ENCODE measurements at regions not wholly inside any gene's neighbourhood (a gene's known extent, or its start where the extent isn't known, plus 50 kb on each side); places are given as distances from the start of the nearest gene placed in this dataset.

DNA sequence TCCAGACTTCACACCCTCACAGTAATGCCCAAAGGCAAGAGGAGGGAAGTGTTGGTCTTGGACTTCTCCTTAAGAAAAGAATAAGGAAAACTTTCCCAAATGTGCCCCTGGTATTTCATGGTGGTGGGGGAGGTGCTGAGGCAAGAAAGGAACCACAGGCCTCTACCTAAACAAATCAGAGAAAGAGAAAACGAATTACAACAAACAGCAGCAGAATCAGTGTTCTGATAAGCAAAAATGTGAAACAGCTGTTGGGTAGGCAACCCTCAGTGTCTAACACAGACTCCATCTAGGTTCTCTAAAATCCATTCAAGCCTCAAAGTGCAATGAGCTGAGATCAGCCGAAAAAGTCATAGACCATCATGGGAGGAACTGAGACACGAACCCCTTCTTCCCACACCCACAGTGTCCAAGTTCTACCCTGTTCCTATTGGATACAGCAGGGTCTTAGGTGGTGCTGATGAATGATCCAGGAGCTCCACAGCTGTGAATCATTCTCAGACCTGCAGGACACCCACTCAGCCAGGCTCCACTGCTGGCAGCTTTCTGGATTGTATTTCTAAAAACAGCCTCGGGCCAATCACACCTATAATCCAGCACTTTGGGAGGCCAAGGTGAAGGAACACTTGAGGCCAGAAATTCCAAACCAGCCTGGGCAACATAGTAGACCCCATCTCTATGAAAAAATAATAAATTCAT is 149.1 kb downstream of the PLPP3 start:
- H3K27ac Mint-ChIP-seq = no peak overlapping the region
- peaks cover 5% of the 10 kb centered on the region for H3K9me3 Mint-ChIP-seq
- no peaks in the 10 kb centered on the region for H3K36me3 Mint-ChIP-seq
- DNase-seq (ENCODE audit: low spot score) = no peak
- H3K27me3 Mint-ChIP-seq = peaks cover 16 to 27% of the 10 kb centered on the region in 2 donors
- ATAC-seq = no peak
- H3K4me1 Mint-ChIP-seq (ENCODE audit: low read depth in 2 of 2) = no peaks in the 10 kb centered on the region
- no peak overlapping the region for H3K4me3 Mint-ChIP-seq

DNA sequence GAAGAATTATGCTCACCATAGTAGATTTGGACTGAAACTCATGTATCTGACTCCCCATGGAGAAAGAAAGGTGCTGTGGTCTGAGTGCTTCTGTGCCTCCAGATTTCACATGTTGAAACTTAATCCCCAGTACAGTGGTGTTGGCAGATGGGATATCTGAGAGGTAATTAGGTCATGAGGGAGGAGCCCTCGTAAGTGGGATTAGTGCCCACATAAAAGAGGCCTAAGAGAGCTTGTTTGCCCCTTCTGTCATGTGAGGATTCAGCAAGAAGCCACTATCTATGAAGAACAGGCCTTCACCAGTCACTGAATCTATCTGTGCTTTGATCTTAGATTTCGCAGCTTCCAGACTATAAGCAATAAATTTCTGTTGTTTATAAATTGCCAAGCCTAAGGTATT is 150.1 kb downstream of the PLPP3 start:
- Mint-ChIP-seq H3K4me3 (no peak overlapping the region), H3K9me3 (peaks cover 5% of the 10 kb centered on the region), H3K36me3 (no peaks in the 10 kb centered on the region), H3K4me1 (ENCODE audit: low read depth in 2 of 2) (no peaks in the 10 kb centered on the region), H3K27ac (no peak overlapping the region), H3K27me3 (peaks cover 13 to 27% of the 10 kb centered on the region in 2 donors)
- no peak for DNase-seq (ENCODE audit: low spot score)
- no peak for ATAC-seq

DNA sequence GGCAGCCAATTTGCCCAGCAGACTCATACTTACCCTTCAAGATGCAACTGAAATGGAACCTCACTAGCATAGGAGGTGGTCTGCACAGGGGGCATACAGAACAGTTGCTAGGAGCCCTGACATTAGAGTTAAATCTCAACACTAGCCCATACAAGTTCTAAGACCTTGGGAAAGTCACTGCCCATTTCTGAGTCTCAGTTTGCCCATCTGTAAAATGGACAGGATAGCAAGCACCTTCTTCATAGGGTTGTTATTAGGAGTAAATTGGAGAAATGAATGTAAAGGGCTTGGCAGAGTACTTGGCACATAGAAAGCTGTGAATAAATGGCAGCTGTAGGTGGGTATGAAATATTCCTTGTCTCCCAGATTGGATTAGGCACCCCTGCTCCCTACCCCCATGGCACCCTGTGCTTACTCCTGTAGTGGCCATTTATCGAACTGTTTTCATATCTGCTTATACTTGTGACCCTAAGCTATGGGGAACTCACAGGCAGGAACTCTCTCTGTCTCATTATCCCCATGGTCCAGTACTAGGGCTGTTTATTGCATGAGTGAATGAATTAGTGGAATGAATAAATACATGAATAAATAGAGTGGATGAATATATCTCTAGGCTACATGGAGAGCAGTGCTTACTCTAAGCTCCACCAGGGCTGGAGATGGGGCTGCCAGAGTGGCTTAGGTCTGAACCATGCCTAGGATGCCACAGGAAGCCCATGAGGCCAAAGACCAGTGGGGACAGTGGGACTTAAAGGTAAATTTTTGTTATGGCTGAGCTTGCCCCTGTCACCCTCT is 152.6 kb downstream of the PLPP3 start:
- Mint-ChIP-seq H3K27ac (no peak overlapping the region), H3K36me3 (no peaks in the 10 kb centered on the region), H3K4me1 (ENCODE audit: low read depth in 2 of 2) (no peaks in the 10 kb centered on the region), H3K9me3 (no peaks in the 10 kb centered on the region), H3K27me3 (peaks cover 2 to 17% of the 10 kb centered on the region in 2 donors), H3K4me3 (no peak overlapping the region)
- no peak for ATAC-seq
- no peak for DNase-seq (ENCODE audit: low spot score)

DNA sequence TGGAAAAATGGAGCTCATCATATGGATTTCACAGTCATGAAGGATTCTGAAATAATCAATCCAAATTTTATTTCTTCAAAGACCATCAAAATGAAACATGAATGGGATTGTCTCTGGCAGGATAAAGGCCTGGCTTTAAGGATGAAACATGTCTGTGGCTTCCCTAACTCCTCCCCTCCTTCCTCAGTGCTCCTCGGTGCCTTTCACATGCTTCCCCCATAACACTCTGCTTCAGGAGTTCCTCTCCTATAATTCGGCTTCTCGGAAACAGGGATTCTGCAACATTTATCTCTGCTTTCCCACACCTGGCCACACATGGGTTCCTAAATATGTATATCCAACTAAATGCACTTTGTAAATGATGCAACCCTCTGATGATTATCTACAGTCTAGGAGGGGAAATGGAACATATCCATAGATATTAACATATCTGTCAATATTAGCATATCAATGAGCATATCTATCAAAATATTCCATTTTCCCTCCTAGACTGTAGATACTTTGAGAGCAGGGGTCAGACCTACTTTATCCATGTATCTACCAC is 153.8 kb downstream of the PLPP3 start:
- DNase-seq (ENCODE audit: low spot score) (no peak), ATAC-seq (no peak)
- no peaks in the 10 kb centered on the region for H3K4me1 Mint-ChIP-seq (ENCODE audit: low read depth in 2 of 2)
- no peaks in the 10 kb centered on the region for H3K9me3 Mint-ChIP-seq
- H3K4me3 Mint-ChIP-seq = no peak overlapping the region
- peaks cover 2 to 9% of the 10 kb centered on the region in 2 donors for H3K27me3 Mint-ChIP-seq
- H3K27ac Mint-ChIP-seq = no peak overlapping the region
- no peaks in the 10 kb centered on the region for H3K36me3 Mint-ChIP-seq

DNA sequence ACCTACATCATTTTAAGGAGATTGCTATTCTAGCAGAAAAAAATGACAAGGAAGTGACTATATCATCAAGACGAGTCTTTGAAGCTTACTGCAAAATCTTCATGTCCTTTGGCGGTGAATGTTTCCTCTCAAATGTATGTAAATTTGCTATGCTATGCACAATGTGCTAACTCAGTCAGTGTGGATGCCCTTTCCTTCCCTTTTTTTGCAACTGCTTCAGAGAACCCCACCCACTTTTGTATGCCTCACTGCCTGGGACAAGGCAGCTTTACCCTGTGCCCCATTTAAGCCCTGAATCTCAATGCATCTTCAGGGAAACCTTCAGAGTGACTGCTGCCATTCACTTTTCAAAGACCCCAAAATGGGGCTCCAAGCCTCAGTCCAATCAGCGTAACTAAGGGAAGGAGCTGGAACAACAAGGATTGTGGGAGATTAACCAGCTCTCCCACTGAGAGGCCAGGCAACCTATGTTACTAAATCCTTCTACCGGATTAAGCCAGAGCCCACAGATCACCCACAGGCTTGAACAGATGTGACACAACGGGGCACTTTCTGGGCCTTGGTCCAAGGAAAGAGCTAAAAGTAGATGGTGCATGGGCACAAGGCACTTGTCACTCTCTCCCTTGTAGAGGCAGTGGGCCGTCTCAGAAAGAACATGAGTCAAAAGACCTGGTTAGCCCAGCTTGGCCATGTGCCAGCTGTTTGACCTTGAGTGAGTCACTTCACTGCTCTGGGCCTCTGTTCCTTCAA is 154.4 kb downstream of the PLPP3 start:
- H3K27ac Mint-ChIP-seq = no peak overlapping the region

DNA sequence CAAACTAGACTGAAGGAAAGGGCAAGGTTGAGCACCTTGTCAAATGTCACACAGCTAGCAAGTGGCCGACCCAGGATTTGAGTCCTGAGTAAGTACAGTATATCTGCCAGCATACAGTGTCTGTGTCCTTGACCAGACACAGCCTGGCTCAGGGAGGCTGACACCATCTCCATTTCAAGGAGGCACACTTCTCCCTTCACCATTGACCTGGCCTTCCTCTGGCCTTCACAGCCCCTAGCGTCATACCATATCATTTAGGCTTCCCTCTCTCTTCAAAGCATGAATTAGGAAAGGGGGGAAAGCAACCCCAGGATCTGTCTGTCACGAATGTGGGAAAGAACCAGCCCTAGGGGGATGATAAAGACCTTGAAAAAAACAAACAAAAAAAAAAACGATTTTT is 155.6 kb downstream of the PLPP3 start:
- Mint-ChIP-seq H3K27ac (no peak overlapping the region), H3K4me1 (ENCODE audit: low read depth in 2 of 2) (no peaks in the 10 kb centered on the region), H3K36me3 (no peaks in the 10 kb centered on the region), H3K4me3 (no peak overlapping the region), H3K27me3 (peaks cover 5 to 17% of the 10 kb centered on the region in 2 donors), H3K9me3 (no peaks in the 10 kb centered on the region)
- no peak for ATAC-seq
- no peak for DNase-seq (ENCODE audit: low spot score)

More for the DNA sequence above, 154.4 kb downstream of the PLPP3 start:
- no peaks in the 10 kb centered on the region for H3K9me3 Mint-ChIP-seq
- H3K27me3 Mint-ChIP-seq = peaks cover 2 to 9% of the 10 kb centered on the region in 2 donors
- H3K4me1 Mint-ChIP-seq (ENCODE audit: low read depth in 2 of 2) = no peaks in the 10 kb centered on the region
- no peaks in the 10 kb centered on the region for H3K36me3 Mint-ChIP-seq
- no peak for DNase-seq (ENCODE audit: low spot score)
- ATAC-seq = no peak
- no peak overlapping the region for H3K4me3 Mint-ChIP-seq

DNA sequence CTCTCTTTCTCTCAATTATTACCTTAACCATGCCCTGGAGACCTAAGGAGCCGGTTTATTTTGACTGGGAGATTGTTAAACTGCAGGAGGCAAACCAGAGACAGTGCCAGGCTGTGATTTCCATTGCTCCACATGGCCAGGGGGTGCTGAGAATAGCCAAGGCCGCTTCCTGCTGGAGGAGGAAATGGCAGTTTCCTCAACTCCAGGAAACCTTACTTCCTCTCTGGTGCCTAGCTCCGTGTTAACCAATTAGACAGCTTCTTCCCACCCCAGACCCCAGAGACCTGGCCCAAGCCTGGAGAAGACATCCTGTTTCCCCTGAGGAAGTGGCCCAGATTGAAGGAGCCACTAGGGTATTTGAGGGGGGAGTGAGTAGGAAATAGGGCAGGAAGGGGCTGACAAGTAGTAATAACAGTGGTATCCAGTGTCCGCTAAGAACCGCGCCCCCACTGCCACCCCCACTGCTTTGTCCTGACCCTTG is 161.2 kb downstream of the PLPP3 start:
- no peaks in the 10 kb centered on the region for H3K36me3 Mint-ChIP-seq
- no peak overlapping the region for H3K27ac Mint-ChIP-seq
- H3K9me3 Mint-ChIP-seq = no peaks in the 10 kb centered on the region
- H3K27me3 Mint-ChIP-seq = peaks cover 15 to 16% of the 10 kb centered on the region in 2 donors
- no peak for DNase-seq (ENCODE audit: low spot score)
- no peak overlapping the region for H3K4me3 Mint-ChIP-seq
- no peak for ATAC-seq
- H3K4me1 Mint-ChIP-seq (ENCODE audit: low read depth in 2 of 2) = no peaks in the 10 kb centered on the region

DNA sequence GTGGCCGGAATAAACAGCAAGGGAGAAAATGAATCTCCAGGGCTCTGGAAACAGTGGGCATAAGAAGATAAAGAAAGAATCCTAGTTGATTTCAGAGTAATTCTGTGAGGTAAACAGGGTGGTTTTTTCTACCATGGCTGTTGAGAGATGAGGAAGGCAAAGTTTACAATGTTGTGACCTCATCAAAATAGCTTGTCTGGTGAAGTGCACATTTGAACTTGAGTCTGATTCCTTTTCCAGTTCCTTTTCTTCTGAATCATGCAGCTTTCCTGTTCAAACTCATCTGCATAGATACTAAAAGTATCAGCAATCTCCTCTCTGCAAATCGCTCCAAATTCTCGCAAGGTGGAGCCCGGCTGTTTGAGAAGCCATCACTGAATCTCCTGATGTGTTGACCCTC is 161.7 kb downstream of the PLPP3 start:
- Mint-ChIP-seq H3K27me3 (peaks cover 15 to 16% of the 10 kb centered on the region in 2 donors), H3K36me3 (no peaks in the 10 kb centered on the region), H3K27ac (no peak overlapping the region), H3K4me1 (ENCODE audit: low read depth in 2 of 2) (no peaks in the 10 kb centered on the region), H3K4me3 (no peak overlapping the region), H3K9me3 (no peaks in the 10 kb centered on the region)
- DNase-seq (ENCODE audit: low spot score) (no peak), ATAC-seq (no peak)

DNA sequence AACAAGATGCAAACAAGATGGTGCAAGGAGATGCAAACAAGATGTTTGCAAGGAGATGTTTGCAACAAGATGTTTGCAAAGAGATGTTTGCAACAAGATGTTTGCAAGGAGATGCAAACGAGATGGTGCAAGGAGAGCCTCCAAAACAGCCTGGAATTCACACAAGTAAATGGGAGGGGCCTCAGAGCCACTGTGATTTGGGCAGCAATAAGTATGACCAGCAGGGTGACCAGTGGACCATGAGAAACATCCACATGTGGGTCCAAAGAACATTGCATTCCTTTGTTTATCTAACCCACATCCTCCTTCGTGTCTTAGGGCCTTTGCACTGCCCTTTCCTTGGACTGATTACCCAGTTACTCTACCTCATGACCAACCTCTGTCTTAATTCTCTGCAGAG is 162.9 kb downstream of the PLPP3 start:
- Mint-ChIP-seq H3K4me1 (ENCODE audit: low read depth in 2 of 2) (no peaks in the 10 kb centered on the region), H3K27ac (no peak overlapping the region), H3K27me3 (peaks cover 14 to 15% of the 10 kb centered on the region in 2 donors), H3K36me3 (no peaks in the 10 kb centered on the region), H3K9me3 (no peaks in the 10 kb centered on the region), H3K4me3 (no peak overlapping the region)
- ATAC-seq (no peak), DNase-seq (ENCODE audit: low spot score) (no peak)

DNA sequence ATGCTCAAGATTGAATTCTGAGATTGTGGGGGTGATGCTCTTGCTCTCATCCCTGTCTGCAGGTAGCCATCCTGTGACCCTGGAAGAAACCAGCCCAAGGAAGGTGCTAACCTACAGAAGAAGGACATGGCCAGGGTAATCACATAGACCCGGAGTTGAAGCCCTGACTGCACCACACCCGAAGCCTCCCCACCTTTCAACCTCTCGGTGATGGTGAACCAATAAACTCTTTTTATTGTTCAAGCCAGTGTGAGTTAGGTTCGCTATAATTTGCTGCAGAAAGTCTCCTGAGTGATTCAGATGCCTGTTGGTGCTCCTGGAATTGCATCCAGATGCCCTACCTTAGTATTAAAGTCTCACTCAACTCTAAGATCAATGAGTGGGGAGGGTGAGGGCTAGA is 163.6 kb downstream of the PLPP3 start:
- no peaks in the 10 kb centered on the region for H3K36me3 Mint-ChIP-seq
- DNase-seq (ENCODE audit: low spot score) (no peak), ATAC-seq (no peak)
- peaks cover 14 to 15% of the 10 kb centered on the region in 2 donors for H3K27me3 Mint-ChIP-seq
- H3K4me3 Mint-ChIP-seq = no peak overlapping the region
- no peak overlapping the region for H3K27ac Mint-ChIP-seq
- H3K4me1 Mint-ChIP-seq (ENCODE audit: low read depth in 2 of 2) = no peaks in the 10 kb centered on the region
- H3K9me3 Mint-ChIP-seq = no peaks in the 10 kb centered on the region

DNA sequence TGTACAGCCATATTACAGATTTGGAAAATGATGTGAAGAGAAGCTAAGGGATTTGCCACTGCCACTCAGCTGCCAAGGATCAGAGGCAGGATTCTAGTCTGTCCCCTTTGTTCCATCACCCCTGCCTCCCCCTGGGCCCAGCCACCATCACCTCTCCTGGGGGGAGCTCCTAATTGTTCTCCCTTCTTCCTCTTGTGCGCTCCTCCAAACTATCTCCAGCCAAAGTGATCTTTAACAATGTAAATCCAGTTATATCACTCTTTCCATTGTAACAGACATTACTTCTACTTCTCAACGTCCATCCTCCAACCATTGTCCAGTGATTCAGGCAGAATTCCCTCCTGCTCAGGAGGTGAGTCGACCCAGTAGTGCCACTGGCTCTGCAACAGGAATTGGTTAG is 164.1 kb downstream of the PLPP3 start:
- DNase-seq (ENCODE audit: low spot score) (no peak), ATAC-seq (no peak)
- Mint-ChIP-seq H3K4me3 (no peak overlapping the region), H3K36me3 (no peaks in the 10 kb centered on the region), H3K9me3 (no peaks in the 10 kb centered on the region), H3K27ac (no peak overlapping the region), H3K4me1 (ENCODE audit: low read depth in 2 of 2) (no peaks in the 10 kb centered on the region), H3K27me3 (peaks cover 14 to 15% of the 10 kb centered on the region in 2 donors)

DNA sequence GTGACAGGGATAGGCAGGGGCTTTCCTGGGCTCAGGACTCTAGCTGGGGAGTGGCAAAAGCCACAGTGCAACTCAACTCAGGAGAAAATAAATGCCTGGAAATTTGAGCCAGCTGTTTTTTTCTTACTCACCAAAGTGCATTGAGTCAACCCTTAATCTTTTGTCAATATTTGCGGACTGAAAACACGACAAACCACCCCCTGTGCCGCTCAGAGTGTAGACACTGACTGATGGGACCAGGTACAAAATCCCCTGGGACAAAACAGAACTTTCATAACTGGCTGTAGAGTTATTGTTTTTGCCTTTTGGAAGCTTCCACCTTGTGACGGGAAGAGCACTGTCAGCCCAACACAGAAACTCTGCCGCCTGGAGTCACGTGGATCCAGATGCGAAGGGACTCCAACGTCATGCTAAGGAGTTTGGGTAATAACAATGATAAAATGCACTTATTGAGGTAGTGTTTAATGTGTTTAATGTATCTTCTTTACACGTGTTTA is 164.6 kb downstream of the PLPP3 start:
- no peaks in the 10 kb centered on the region for H3K4me1 Mint-ChIP-seq (ENCODE audit: low read depth in 2 of 2)
- no peak overlapping the region for H3K4me3 Mint-ChIP-seq

DNA sequence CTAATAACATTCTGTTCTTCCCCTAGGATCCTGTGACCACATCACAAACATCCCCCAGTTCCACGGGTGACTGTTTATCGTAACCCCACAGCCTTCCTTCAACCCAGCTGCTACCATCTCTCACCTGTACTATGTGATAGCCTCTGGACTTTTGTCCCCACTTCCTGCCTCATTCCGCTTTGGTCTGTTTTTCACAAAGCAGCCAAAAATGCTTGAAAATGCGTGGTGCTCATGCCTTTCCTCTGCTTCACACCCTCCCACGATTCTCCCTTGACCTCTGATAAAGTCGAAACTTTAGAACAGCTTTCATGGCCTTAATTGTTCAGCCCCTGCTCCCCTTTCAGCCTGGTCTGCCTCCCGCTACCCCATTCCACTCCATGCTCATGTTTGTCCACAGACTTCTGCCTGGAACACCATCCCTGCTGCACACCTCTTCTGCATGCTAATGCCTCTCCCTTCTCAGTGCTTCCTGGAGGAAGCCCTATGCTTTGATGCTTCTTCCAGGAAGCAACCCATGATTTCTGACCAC is 165.6 kb downstream of the PLPP3 start:
- Mint-ChIP-seq H3K9me3 (no peaks in the 10 kb centered on the region), H3K4me1 (ENCODE audit: low read depth in 2 of 2) (no peaks in the 10 kb centered on the region), H3K27ac (no peak overlapping the region), H3K27me3 (peaks cover 7 to 13% of the 10 kb centered on the region in 2 donors), H3K36me3 (no peaks in the 10 kb centered on the region), H3K4me3 (no peak overlapping the region)
- ATAC-seq (no peak), DNase-seq (ENCODE audit: low spot score) (no peak)

More for the DNA sequence above, 164.6 kb downstream of the PLPP3 start:
- no peaks in the 10 kb centered on the region for H3K9me3 Mint-ChIP-seq
- H3K27me3 Mint-ChIP-seq = peaks cover 14% of the 10 kb centered on the region in 2 donors
- ATAC-seq (no peak), DNase-seq (ENCODE audit: low spot score) (no peak)
- no peak overlapping the region for H3K27ac Mint-ChIP-seq
- H3K36me3 Mint-ChIP-seq = no peaks in the 10 kb centered on the region
